SIG-M5 treated with dmso at 0.1 percent for 504 hours (cell line): ENCODE measurements at regions not wholly inside any gene's neighbourhood (a gene's known extent, or its start where the extent isn't known, plus 50 kb on each side); places are given as distances from the start of the nearest gene placed in this dataset.

Experiments
- DNase-seq: peaks from one replicate; lab custom pipeline; 2025; ENCODE audit not compliant: unreplicated experiment; lab: John Stamatoyannopoulos, UW

DNA sequence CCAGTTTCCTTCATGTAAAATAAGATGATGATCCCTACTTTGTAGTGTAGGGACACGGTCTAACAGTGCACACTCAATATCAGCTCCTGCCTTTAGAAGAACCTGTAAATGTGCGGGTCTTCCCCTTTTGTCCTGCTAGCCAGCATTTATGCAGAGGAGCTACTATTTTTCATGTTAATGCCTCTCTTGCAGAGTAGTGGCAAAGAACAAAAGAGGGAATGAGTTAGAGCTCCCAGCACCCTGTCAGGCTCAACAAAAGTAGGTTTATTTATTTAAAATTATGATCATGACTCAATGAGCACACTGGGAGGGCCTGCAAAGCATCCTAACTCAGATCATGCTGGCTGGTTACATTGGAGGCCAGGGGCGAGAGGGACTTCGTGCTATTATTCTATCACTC, 414.5 kb upstream of the COBL start:
- no peak for DNase-seq

DNA sequence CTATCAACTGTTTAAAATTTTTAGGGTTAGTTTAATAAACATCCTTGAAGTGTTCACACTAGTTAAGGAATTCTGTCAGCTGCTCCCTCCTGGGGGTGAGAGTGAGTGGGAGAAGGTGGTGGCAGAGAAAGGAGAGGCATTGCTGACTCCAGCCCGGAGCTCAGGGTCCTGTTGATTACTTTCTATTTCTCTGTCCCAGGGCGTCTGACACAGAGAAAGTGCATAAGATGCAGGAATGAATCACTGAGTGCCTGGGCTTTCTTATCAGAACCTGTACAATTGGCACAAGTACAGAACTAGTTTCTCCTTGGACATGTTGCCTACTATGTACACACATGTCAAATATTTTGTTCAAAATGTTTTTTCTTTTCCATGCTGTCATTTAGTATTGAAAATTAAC, 410.8 kb upstream of the COBL start:
- no peak for DNase-seq

DNA sequence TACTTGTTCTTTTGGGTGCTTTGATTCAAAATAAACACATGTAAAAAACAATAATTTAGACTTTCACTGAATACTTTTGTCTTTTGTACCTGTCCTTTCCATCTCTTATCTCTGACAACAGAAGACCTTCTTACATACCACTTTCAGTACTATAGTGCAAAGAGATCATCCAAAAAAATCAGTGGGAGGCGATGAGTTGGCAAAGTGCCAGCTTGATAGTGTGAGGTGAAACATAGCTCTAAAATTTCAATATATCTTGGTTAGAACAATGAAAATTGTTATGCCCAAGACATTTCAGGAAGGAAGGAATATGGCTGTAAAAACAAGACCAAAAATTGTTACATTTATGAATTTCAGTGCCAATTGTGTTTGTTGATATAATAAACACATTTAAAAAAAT, 390.2 kb upstream of the COBL start:
- DNase-seq: no peak

DNA sequence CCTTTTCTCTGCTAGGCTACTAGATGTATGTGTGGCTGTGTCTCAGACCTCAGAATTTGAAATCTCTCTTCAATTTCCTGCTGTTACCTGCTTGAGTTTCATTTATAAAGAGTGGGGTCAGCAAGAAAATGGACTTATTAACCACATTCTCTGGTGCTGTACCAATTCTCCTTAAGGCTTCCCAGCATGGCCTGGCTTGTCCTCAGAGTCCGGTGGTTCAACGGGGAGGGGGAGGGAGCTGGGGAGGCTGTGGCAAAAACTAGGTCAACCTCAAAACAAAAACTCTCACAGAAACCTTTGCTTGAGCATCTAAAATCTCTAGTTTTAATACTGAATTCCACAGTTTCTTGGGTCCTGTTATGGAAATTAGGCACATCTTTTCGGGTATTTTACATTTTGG, 389.1 kb upstream of the COBL start:
- DNase-seq: no peak

DNA sequence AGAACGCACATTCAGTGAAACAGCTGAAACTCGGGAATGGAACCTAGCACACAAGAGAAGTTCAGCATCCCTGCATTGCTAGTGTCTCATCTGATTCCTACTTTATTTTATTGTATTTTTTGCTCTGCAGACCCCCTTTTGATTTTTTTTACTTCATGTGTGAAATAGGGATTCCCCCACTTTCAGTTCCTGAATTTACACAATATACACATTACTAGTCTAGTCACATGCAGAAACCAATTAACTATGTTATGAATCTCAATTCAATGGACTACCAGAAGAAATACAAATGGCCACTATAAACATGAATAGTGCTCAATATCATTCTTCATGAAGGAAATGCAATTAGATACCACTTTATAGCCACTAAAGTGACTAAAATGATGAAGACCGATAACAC, 386.1 kb upstream of the COBL start:
- DNase-seq: no peak

DNA sequence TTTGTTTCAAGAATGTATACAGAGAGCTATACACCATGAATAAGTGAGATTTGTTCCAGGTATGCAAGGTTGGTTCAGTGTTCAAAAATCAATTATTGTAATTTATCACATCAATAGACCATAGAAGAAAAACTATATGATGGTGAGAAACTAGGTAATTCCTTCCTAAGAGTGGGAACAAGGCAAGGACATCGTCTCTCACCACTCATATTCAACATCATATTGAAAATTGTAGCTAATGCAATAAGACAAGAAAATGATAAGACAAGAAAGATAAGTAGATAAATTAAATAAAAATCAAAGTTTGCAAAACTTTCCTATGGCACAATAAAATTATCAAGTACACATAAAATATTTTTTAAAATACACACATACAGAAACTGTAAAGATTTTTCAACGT, 385.3 kb upstream of the COBL start:
- DNase-seq: no peak

DNA sequence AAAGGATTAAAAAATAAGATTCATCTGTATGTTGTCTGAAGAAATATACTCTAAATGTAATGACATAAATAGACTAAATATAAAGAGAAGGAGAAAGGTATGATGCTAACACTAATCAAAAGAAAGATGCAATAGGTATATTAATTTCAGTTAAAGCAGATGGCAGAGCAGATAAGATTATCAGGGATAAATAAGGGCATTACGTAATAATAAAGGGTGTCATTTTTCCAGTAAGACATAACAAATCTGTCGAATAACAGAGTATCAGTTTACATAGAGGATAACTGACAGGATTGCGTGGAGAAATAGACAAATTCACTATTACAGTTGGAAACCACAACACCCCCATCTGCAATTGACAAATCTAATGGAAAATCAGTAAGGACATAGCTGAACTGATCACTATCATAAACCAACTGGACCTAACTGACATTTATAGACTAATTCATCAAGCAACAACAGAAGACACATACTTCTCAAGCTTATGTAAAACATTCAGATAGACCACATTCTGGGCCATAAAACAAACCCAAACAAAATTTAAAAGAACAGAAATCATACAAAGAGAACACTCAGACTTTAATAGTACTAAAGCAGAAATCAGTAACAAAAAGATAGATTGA, 384.1 kb upstream of the COBL start:
- no peak for DNase-seq

DNA sequence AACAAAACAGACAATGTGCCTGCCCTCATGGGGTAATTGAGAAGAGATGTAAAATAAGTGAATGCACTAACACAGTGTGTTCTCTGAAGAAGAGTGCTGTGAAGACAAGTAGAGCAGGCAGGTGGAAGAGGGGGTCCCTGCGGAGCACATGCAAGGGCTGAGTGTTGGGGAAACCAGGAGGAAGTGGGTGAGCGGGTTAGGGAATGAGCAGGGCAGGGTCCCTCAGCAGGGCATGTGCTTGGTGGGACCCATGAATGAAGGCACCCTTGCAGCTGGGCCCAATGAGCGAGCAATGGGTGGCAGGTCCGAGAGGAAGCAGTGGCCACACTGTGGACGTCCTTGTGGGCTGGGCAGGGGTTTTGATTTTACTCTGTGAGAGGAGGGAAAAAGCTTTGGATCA, 376.6 kb upstream of the COBL start:
- no peak for DNase-seq

DNA sequence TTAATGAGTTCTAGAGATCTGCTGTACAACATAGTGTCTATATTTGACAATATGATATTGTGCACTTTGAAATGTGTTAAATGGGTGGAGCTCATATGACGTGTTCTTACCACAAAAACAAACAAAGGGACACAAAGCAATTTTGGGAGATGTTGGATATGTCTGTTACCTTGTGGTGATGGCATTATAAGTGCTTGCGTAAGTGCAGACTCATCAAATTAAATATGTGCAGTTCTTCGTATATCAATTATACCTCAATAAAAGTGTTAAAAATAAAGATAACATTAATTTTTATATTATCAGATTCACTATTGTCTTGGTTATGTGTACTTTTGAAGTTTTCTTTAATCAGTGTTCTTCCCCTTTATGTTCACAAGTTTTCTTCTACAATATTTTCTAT, 372.9 kb upstream of the COBL start:
- no peak for DNase-seq

DNA sequence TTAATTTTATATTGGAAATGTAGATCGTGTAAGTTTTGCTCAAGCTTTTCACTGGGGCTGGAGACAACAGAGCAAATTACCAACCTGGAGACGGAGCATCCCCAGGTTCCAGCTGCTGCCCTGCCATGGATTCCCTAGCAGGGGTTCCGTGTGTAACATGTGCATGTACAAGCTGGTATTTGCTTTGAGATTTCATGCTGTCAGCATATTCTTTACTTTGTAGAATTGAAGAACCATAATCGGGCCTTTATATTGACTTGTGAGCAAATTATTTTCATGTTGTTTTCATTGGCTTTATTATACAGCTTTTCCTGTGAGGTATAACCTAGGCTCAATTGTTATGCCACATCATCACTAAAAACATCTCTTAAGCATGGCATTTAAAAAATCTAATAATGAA, 369.2 kb upstream of the COBL start:
- no peak for DNase-seq

DNA sequence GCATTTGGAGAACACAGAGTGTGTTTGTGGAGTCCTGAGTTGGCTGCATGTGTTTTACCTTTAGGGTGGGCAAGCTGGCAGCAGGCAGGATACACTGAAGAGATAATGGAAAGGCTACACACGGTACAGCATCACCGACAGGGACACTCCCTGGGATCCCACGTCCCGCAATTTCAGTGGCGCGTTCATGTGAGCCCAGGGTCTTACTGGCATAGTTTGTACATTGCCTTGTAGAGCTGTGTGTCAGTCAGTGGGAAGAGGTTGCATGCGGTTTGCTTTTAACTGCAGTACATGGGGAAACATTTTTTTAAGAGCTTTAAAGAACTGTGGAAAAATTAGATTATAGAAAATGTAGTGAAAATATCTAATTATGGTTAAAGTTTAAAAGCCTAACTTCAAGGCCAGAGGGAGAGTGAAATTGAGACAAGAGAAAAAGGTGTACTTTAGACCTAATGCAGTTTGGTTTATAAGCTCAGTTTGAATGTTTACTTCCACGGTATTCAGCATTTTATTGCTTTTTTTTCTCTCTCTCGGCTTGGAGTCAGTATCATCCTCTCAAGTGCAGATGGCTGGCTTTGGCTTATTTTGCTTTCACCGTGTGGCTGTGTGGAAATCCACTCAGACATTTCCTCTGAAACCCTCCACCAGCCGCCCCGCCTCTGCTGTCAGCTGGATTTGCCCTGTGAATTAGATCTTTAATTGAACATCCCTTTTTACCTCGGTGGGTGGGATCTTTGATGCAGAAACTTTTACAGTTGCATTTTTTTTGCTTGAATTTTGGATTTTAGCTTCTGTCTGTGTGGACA, 364.2 kb upstream of the COBL start:
- DNase-seq: no peak

DNA sequence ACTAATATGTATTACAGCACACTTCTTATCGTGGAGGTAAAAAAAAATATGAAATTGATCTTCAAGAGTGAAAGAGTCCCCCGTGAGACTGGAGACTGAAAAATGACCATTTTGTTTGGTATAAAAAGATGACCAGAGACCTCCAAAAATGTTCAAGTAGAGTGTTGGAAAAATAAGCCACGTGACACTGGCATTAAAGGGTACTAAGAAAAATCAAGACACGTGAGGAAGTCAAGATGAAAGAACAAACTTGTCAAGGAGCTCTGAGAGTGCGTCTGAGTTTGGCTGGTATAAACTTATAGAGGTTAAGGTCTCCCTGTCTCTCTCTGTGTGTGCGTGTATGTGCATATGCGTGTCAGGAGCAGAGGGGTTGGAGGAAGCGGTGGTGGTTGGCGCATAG, 362.7 kb upstream of the COBL start:
- no peak for DNase-seq

DNA sequence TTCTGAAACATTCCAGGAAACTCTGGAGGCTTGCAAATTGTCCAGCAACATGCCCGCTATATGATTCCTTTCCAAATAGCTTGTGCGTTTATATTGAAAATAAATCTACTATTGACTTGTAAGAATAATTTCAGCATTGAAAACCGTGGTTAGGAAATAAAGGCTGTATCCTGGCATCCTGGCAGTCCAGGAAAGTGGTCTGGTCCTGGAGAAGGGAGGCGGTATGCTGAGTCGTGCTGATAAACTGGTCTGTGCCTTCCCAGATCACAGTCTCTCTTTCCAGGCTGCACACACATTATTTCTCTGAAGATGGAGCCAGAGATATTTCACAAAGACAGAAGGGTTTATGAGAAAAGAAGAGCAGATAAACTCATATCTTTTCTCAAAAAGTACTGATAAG, 350.1 kb upstream of the COBL start:
- DNase-seq: no peak

DNA sequence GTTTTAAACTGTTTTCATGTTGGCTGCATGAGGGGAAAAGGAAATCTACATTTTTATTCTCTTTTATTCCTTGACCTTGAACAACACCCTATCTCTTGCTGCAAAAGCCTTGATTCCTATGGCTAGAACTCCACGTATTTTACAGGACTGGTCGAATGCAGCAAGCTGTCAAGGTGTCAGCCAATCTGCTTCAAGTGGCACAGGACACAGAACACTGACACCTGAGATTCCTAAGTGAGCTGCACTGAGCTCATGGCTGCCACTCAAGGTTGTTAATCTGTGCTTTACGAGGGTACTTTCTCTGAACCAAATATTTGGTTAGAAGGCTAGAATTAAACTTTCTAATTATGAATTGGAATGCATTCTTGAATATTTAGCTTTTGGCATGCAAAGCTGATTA, 349.7 kb upstream of the COBL start:
- DNase-seq: no peak

DNA sequence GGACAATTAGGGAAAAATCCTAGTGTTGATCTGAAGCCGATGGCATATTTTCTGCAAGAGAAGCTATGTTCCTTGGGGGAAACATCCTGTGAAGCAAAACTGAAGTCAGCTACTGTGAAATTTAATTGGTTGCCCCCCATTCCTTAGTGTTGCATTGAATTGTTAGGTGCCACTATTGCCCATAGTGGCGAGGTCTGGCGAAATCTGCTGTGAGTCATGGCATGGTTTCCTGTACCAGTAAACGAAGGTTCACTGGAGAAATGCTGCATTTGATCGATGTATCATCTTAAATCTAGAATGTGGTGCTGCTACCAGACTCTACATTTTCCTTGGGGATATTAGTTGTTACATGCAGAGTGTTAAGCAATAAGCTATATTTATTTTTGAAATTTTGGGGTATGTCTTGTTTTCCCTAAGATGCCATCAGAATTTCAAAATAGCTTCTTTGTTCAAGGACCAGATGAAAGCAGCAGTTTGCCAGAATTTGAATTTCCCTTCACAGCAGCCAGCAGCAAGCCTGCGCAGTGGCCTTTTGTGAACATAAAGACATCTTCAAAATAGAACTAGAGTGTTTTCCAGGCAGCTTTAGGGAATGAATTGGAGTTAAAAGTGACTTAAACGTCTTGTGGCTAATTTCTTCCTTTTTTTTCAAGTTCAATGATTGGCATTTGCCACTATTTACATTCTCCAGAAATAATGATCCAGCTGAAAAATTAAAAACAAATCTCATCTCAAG, 348.6 kb upstream of the COBL start:
- DNase-seq: no peak

DNA sequence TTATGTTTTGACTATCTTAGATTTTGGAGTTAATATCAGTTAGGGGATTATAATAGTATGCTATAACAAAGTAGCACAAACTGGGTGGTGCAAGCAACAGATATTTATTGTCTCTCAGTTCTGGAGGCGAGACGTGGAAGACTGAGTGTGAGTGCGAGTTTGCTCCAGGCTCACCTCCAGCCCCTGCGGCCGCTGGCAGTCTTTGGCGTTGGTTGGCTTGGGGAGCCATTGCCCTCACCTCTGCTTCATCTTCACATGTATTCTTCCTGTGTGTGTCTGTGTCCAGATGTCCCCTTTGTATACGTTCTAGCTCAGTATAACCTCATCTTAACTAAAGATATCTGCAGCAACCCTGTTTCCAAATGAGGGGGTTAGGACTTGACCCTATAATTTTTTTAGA, 343.9 kb upstream of the COBL start:
- DNase-seq: no peak

DNA sequence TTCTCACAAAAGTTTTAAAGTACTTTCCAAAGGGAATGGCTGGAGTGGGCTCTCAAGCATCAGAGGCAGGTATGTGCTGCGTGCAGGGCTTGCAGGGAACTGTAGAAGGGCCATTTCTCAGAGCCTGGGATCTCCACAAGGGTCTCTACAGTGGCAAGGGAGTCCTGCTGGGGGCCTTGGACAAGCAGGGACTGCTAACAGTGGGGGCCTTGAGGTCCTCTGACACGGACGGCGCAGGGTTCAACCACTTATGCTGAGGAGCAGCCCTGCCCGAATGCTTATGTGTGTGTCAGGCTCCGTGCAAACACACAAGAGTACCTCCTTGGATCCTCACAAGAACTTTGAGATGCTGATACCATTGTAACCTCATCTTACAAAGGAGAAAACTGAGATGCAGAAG, 342.1 kb upstream of the COBL start:
- no peak for DNase-seq

DNA sequence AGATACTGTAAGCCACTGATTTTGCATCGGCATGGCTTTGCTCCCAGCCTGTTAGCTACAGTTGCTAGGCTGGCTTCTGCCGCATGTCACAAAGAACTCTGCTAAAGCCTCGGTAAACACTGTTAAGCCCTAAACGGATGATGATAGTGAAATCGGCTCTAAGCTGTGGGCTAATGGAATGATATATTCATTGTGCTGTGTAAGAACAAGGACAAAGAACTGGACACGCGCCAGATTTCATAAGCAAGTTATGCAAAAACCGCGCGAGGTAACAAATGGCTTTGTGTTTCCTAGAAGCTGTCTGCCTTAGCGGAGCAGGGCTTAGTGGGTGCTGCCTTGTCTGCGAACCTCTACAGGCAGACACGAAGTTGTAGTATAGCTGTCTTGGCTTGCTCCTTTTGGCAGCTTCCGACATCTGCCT, 331.3 kb upstream of the COBL start:
- DNase-seq: no peak

DNA sequence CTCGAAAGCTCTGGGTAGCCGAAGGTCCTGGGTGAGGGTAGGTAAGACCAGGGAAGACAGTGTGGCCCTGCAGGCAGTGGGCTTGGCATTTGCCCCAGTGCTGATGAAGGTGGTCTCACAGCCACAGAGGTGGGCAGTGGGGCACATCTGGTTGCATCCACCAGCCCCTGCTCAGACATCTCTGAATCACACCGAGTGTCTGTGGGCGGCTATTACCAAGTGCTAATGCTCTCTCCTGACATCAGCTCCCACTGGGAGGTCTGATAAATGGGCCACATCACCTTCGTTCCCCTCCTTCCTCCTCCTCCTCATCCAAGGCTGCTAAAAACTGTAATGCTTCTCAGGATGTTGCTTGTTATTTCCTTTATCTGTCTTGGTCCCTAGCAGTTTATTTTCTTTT, 330.9 kb upstream of the COBL start:
- no peak for DNase-seq

DNA sequence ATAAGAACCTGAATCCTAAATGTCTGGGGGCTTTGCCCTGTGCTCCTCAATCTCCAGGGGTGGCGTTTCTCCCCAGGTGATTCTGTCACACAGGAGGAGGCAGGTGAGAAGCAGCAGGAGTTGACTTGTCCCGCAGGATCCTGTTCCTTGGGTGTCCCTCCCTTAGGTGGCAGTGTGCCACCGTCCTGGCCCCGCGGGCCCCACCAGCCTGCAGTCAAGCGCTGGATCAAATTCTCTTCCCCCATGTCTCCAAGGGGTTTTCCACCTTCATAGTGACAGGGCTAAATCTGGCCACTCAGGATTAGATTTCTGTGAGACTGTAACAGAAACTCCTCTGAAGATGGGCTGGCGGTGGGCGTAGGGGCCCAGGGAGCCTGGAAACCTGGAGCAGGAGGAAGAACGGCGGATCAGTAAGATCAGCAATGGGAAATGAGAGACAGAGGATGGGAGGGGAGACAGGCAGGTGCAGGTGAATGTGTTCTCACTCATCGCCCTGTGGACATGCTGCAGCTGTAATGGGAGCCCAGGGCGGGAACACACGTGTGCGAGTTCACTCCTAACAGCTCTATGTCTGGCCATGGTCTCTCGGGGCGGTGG, 329.2 kb upstream of the COBL start:
- no peak for DNase-seq

DNA sequence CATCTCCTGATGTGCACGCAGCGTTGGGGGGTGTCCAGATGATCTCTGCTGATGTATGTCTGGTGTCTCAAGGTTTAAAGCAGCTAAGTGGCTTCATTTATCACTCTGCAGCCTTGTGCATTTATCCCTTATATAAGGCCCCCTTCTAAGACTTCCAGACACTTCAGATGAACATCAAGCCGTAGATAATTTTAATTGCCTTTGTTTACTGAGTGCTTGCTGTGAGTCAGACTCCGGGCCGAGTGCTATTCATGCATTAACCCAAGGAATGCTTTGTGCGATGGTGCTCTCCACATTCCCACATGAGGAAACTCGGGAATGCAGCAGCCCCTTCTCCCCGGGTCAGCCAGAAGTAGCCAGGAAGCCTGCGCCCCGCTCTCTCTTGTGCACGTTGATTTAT, 328.6 kb upstream of the COBL start:
- DNase-seq: no peak

DNA sequence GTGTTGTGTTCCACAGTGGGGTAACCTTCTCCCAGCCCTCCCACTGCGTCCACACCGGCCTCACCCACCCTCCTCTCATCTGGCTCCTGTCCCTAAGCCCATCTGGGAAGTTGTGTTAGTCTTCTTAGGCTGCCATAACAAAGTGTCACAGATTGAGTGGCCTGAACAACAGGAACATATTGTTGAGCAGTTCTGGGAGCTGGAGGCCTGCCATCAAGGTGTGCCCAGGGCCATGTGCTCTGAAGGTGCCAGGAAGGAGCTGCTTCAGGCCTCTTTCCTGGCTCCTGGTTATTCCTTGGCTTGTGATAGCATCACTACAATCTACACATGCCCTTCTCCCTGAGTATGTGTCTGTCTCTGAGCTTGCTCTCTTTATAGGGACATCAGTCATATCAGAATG, 327.6 kb upstream of the COBL start:
- no peak for DNase-seq
